GM12891 (cell line): ENCODE measurements at regions not wholly inside any gene's neighbourhood (a gene's known extent, or its start where the extent isn't known, plus 50 kb on each side); places are given as distances from the start of the nearest gene placed in this dataset.

Experiments used
- POLR2AphosphoS5 ChIP-seq: IDR thresholded peaks from 2 replicates; pipeline ENCODE4 v1.6.1; 2011; ENCODE audit warnings: low read depth, low read length, control low read depth
- SPI1 ChIP-seq: IDR thresholded peaks from 2 replicates; pipeline ENCODE4 v1.6.1; 2011; ENCODE audit warnings: low read depth, low read length, control low read depth
- TAF1 ChIP-seq: IDR thresholded peaks from 2 replicates; pipeline ENCODE4 v1.6.1; 2011; ENCODE audit warnings: low read depth, low read length, control low read depth

DNA sequence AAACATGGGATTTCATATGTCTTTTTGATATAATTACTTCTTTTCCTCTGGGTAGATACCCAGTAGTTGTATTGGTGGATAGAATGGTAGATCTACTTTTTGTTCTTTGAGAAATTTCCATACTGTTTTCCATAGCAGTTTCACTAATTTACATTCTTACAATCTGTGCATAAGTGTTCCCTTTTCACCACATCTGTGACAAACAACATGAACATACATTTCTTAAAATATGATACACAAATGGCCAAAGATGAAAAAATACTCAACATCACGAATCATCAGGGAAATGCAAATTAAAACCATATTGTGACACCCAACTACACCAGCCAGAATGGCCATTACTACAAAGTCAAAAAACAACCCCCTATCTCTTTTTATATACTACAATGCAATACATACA, 1778.5 kb upstream of the ACO1 start:
- TF ChIP-seq POLR2AphosphoS5 (no peak), TAF1 (no peak), SPI1 (no peak)
